ENCODE measurements at regions not wholly inside any gene's neighbourhood (a gene's known extent, or its start where the extent isn't known, plus 50 kb on each side); places are given as distances from the start of the nearest gene placed in this dataset.

DNA sequence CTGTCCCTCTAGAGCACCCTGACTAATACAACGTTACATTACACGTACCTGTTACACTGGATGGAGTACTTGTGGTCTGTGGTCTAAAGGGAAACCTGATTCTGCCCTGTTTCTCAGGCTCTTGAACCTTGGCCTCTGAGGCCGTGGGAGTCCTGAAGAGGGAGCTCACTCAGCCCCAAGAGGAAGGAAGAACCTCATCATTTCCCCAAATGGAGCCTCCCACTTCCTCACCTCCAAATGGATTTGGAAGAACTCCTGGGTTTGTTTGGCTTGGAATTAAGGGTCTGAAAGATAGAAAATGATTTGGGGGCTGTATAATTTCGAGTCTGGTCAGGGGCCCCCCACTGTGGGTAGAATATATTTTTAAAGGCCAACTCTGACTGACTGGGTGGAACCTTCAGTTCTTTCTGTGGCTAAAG is 200.2 kb downstream of the SEMA6A start:
- no peak for TF ChIP-seq CTCF (IDR thresholded peaks at IDR 0.05; ENCODE audit: low read depth, low read length)
- TF ChIP-seq EZH2phosphoT487 (IDR thresholded peaks at IDR 0.05; ENCODE audit: low read depth) = no peak
